Central memory CD8-positive, alpha-beta T cell (primary cell): ENCODE measurements at regions not wholly inside any gene's neighbourhood (a gene's known extent, or its start where the extent isn't known, plus 50 kb on each side); places are given as distances from the start of the nearest gene placed in this dataset.
"Not testable (repeated sequence)": the region's sequence is repeated elsewhere in the genome, so short reads cannot be mapped to it uniquely, and the experiment has no call there.

Experiments used
- ATAC-seq: fragments of 150-1000 bp; cut with Tn5 transposase; replicated peaks from 2 replicates; pipeline ENCODE4 v1.10.0; 2022; ENCODE audit warnings: mild to moderate bottlenecking, moderate FRiP score, moderate number of reproducible peaks; ENCODE audit not compliant: poor library complexity, severe bottlenecking; ENCODE audit errors: extremely low read depth
- DNase-seq, 2 donors: peaks; one replicate each; pipeline ENCODE4 v3.0.0; 2021; ENCODE audit warnings: low spot score in 2 of 2
- H3K27ac Mint-ChIP-seq: one replicate; pipeline ENCODE4 v1.8.0; 2022; ENCODE audit warnings: low read depth, mild to moderate bottlenecking, moderate library complexity, mixed read lengths
- H3K27me3 Mint-ChIP-seq: one replicate; pipeline ENCODE4 v1.8.0; 2022; ENCODE audit warnings: mixed read lengths
- H3K36me3 Mint-ChIP-seq: one replicate; pipeline ENCODE4 v1.8.0; 2022; ENCODE audit warnings: mild to moderate bottlenecking, moderate library complexity, mixed read lengths; ENCODE audit not compliant: insufficient read depth
- H3K4me1 Mint-ChIP-seq: one replicate; pipeline ENCODE4 v1.8.0; 2022; ENCODE audit warnings: mixed read lengths
- H3K4me3 Mint-ChIP-seq: one replicate; pipeline ENCODE4 v1.8.0; 2022; ENCODE audit warnings: mild to moderate bottlenecking, moderate library complexity, mixed read lengths
- H3K9me3 Mint-ChIP-seq: one replicate; pipeline ENCODE4 v1.8.0; 2022; ENCODE audit warnings: mixed read lengths

GRCh38 chr10:84946904-84947303, 618.5 kb downstream of the CCSER2 start:
- no peaks in the 10 kb centered on the region for H3K4me1 Mint-ChIP-seq
- DNase-seq, result no peak
- no peak overlapping the region for H3K27ac Mint-ChIP-seq
- no peak overlapping the region for H3K4me3 Mint-ChIP-seq
- no peaks in the 10 kb centered on the region for H3K9me3 Mint-ChIP-seq
- no peaks in the 10 kb centered on the region for H3K36me3 Mint-ChIP-seq
- no peaks in the 10 kb centered on the region for H3K27me3 Mint-ChIP-seq
- ATAC-seq, result no peak

GRCh38 chr10:84948644-84949043, 620.3 kb downstream of the CCSER2 start:
- H3K36me3 Mint-ChIP-seq, result no peaks in the 10 kb centered on the region
- no peaks in the 10 kb centered on the region for H3K4me1 Mint-ChIP-seq
- no peak overlapping the region for H3K4me3 Mint-ChIP-seq
- H3K9me3 Mint-ChIP-seq, result no peaks in the 10 kb centered on the region
- no peaks in the 10 kb centered on the region for H3K27me3 Mint-ChIP-seq
- no peak overlapping the region for H3K27ac Mint-ChIP-seq
- ATAC-seq (no peak), DNase-seq (no peak)

GRCh38 chr10:84951616-84952015, 623.2 kb downstream of the CCSER2 start:
- no peaks in the 10 kb centered on the region for H3K36me3 Mint-ChIP-seq
- no peaks in the 10 kb centered on the region for H3K27me3 Mint-ChIP-seq
- DNase-seq (no peak), ATAC-seq (no peak)
- no peak overlapping the region for H3K4me3 Mint-ChIP-seq
- H3K9me3 Mint-ChIP-seq, result no peaks in the 10 kb centered on the region
- no peak overlapping the region for H3K27ac Mint-ChIP-seq
- H3K4me1 Mint-ChIP-seq, result no peaks in the 10 kb centered on the region

DNA sequence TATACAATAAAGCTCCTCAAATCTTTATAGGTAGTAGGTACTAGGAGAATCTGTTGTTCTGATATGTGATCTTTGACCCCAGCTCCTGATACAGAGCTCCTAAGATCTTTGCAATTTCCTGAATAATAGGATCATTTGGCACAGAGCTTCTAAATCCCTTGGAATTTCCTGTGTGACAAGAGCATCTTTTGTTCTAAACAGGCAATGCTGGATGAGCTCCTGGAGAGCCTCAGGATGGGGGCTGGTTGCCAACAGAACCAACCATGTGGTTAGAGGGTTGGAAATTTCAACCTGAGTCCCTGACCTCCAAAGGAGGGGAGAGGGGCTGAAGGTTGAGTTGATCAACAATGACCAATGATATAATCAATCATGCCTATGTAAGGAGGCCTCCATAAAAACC, 629.0 kb downstream of the CCSER2 start:
- H3K36me3 Mint-ChIP-seq, result no peaks in the 10 kb centered on the region
- ATAC-seq (no peak), DNase-seq (no peak)
- H3K9me3 Mint-ChIP-seq, result no peaks in the 10 kb centered on the region
- no peak overlapping the region for H3K4me3 Mint-ChIP-seq
- no peaks in the 10 kb centered on the region for H3K27me3 Mint-ChIP-seq
- H3K4me1 Mint-ChIP-seq, result no peaks in the 10 kb centered on the region
- H3K27ac Mint-ChIP-seq, result no peak overlapping the region

DNA sequence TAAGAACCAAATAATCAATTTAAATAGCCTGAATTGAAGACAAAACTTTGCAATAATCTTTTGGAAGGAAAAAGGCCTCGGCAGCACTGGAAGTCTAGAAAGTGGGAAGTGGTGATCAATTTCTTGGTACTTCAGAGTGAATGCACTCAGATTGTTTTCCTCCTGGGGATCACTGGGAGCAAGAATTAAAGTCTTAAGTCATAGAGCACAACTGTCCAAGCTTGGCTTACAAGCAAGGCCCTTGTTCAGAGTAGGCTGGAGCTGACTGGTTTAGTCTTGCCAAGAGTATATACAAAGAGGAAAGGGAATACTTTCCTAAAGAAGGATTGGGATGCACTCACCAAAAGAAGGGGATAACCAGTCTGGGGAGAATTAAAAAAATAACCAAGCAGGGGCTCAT, 637.1 kb downstream of the CCSER2 start:
- Mint-ChIP-seq H3K27ac (no peak overlapping the region), H3K36me3 (no peaks in the 10 kb centered on the region), H3K27me3 (no peaks in the 10 kb centered on the region), H3K9me3 (peaks cover 6% of the 10 kb centered on the region), H3K4me1 (no peaks in the 10 kb centered on the region), H3K4me3 (no peak overlapping the region)
- DNase-seq (no peak), ATAC-seq (no peak)

GRCh38 chr10:84966708-84967441, 638.5 kb downstream of the CCSER2 start:
- no peak overlapping the region for H3K27ac Mint-ChIP-seq
- DNase-seq, result no peak
- H3K4me1 Mint-ChIP-seq, result no peaks in the 10 kb centered on the region
- peaks cover 6% of the 10 kb centered on the region for H3K9me3 Mint-ChIP-seq
- no peaks in the 10 kb centered on the region for H3K27me3 Mint-ChIP-seq
- no peak for ATAC-seq
- H3K4me3 Mint-ChIP-seq, result no peak overlapping the region
- H3K36me3 Mint-ChIP-seq, result no peaks in the 10 kb centered on the region

GRCh38 chr10:84969297-84969696, 640.9 kb downstream of the CCSER2 start:
- not testable (repeated sequence) for H3K27ac Mint-ChIP-seq, ATAC-seq, H3K36me3 Mint-ChIP-seq, H3K4me1 Mint-ChIP-seq, H3K9me3 Mint-ChIP-seq, H3K27me3 Mint-ChIP-seq, H3K4me3 Mint-ChIP-seq, DNase-seq

GRCh38 chr10:84987039-84987438, 658.6 kb downstream of the CCSER2 start:
- H3K4me1 Mint-ChIP-seq, result no peaks in the 10 kb centered on the region
- H3K27me3 Mint-ChIP-seq, result no peaks in the 10 kb centered on the region
- ATAC-seq, result no peak
- no peak overlapping the region for H3K4me3 Mint-ChIP-seq
- peaks cover 6% of the 10 kb centered on the region for H3K9me3 Mint-ChIP-seq
- peaks cover 3% of the 10 kb centered on the region for H3K36me3 Mint-ChIP-seq
- no peak overlapping the region for H3K27ac Mint-ChIP-seq
- DNase-seq, result no peak

DNA sequence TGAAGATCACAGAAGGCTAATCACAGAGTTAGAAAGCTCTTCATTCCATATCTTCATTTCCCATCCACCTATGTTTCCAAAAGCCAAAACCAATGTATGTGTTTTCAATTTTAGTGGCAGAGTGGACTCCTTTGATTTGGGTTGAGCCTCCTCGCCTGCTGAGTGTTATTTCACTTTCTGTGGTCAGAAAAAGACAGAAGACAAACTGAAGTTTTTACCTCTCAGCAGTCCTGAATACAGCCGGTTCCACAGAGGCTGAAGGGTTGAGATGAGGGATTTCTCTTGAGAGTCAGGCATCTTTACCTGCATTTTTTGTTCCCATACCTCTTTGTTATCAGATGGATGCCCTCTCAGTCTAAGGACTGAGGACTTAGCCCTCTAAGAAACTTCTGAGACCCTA, 659.6 kb downstream of the CCSER2 start:
- ATAC-seq (no peak), DNase-seq (no peak)
- Mint-ChIP-seq H3K4me1 (no peaks in the 10 kb centered on the region), H3K36me3 (peaks cover 3% of the 10 kb centered on the region), H3K4me3 (no peak overlapping the region), H3K27me3 (no peaks in the 10 kb centered on the region), H3K27ac (no peak overlapping the region), H3K9me3 (peaks cover 6% of the 10 kb centered on the region)

- no peak overlapping the region for H3K27ac Mint-ChIP-seq
- peaks cover under 1% of the 10 kb centered on the region for H3K9me3 Mint-ChIP-seq
- H3K4me1 Mint-ChIP-seq, result no peaks in the 10 kb centered on the region
- no peak overlapping the region for H3K4me3 Mint-ChIP-seq
- ATAC-seq (no peak), DNase-seq (no peak)
- no peaks in the 10 kb centered on the region for H3K36me3 Mint-ChIP-seq
- H3K27me3 Mint-ChIP-seq, result no peaks in the 10 kb centered on the region
Measured at GRCh38 chr10:84990713-84991112, 662.3 kb downstream of the CCSER2 start.

DNA sequence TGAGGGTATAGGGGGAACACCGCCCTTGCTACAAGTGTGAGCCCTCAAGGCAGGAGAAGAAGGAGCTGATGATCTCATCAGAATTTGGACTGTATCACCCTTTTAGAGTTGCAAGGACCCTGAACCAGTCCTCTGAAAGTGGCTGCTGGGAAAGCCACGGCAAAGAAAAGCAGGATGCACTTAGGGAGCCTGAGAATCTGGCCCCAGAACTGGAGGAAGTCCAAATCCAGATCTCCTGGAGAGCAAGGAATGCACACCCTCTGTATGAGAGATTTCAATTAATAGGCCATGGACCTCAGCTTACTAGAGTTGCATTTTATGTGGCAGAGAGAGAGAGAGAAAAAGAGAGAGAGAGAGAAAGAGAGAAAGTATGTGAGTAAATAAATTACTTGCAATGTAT, 662.9 kb downstream of the CCSER2 start:
- ATAC-seq (no peak), DNase-seq (no peak)
- H3K9me3 Mint-ChIP-seq, result no peaks in the 10 kb centered on the region
- no peaks in the 10 kb centered on the region for H3K27me3 Mint-ChIP-seq
- H3K27ac Mint-ChIP-seq, result no peak overlapping the region
- H3K4me3 Mint-ChIP-seq, result no peak overlapping the region
- H3K36me3 Mint-ChIP-seq, result no peaks in the 10 kb centered on the region
- no peaks in the 10 kb centered on the region for H3K4me1 Mint-ChIP-seq

- Mint-ChIP-seq H3K27me3 (no peaks in the 10 kb centered on the region), H3K4me3 (no peak overlapping the region), H3K9me3 (no peaks in the 10 kb centered on the region), H3K4me1 (no peaks in the 10 kb centered on the region), H3K27ac (no peak overlapping the region), H3K36me3 (no peaks in the 10 kb centered on the region)
- DNase-seq, result no peak
- ATAC-seq, result no peak
Measured at GRCh38 chr10:84993251-84994035, 665.1 kb downstream of the CCSER2 start.

DNA sequence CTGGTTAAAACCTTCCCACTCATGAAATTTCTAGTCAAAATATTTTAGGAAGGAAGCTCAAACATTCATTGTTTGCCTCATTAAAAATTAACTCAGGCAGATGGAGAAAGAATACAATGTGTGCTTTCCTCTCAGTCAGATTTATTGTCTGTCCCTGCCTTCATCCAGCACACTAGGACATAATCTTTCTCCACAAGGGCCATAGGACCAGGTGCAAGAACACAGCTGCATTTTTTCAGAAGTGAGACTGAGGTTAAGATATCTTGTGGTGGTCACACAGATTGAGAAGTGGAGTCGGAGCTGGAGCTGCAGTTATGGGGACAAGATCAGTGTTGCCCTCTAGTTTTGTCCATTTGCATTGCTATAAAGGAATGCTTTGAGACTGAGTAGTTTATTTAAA, 666.3 kb downstream of the CCSER2 start:
- Mint-ChIP-seq H3K4me1 (no peaks in the 10 kb centered on the region), H3K27ac (no peak overlapping the region), H3K27me3 (no peaks in the 10 kb centered on the region), H3K36me3 (no peaks in the 10 kb centered on the region), H3K9me3 (peaks cover 3% of the 10 kb centered on the region), H3K4me3 (no peak overlapping the region)
- ATAC-seq, result no peak
- DNase-seq, result no peak
